GM12874 (cell line): ENCODE measurements at regions not wholly inside any gene's neighbourhood (a gene's known extent, or its start where the extent isn't known, plus 50 kb on each side); places are given as distances from the start of the nearest gene placed in this dataset.

Experiments
- CTCF ChIP-seq: IDR thresholded peaks from 2 replicates; pipeline ENCODE4 v1.5.1; 2011; ENCODE audit warnings: low read depth, mild to moderate bottlenecking, control low read depth, low read length, moderate library complexity; ENCODE audit not compliant: insufficient read depth

GRCh38 chr5:173826086-173826427, 62.1 kb upstream of the CPEB4 start:
- TF ChIP-seq CTCF = no peak

GRCh38 chr5:173826428-173827350, 61.5 kb upstream of the CPEB4 start:
- no peak for TF ChIP-seq CTCF

GRCh38 chr5:173828952-173829351, 59.2 kb upstream of the CPEB4 start:
- TF ChIP-seq CTCF = no peak

- no peak for TF ChIP-seq CTCF
Measured at GRCh38 chr5:173829826-173830225, 58.3 kb upstream of the CPEB4 start.

GRCh38 chr5:173830421-173830820, 57.7 kb upstream of the CPEB4 start:
- TF ChIP-seq CTCF = no peak

- peak; percentile 1; the same call in 1 of the 2 replicates for TF ChIP-seq CTCF
Measured at GRCh38 chr5:173831196-173831914, 56.8 kb upstream of the CPEB4 start.

GRCh38 chr5:173832386-173832785, 55.8 kb upstream of the CPEB4 start:
- TF ChIP-seq CTCF = no peak
